ENCODE measurements at regions not wholly inside any gene's neighbourhood (a gene's known extent, or its start where the extent isn't known, plus 50 kb on each side); places are given as distances from the start of the nearest gene placed in this dataset.

DNA sequence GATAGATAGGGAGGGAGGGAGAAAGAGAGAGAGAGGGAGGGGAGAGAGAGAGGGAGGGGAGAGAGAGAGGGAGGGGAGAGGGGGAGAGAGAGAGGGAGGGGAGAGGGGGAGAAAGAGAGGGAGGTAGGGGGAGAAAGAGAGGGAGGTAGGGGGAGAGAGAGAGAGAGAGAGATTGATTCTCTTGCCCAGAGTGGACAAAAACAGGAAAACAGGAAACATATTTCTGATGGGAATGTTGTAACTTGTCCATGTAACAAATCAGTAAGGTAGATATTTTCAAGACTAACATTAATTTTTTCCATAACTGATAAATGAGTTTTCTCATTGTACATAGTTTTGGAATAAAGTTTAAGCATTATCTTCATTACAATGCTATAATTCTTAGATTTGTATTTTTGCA, 811.7 kb upstream of the GRAMD2B start:
- no peak for TF ChIP-seq FOS (IDR thresholded peaks at IDR 0.05; ENCODE audit: borderline replicate concordance, extremely low read depth, insufficient read length)
- TF ChIP-seq, protein P1, sequence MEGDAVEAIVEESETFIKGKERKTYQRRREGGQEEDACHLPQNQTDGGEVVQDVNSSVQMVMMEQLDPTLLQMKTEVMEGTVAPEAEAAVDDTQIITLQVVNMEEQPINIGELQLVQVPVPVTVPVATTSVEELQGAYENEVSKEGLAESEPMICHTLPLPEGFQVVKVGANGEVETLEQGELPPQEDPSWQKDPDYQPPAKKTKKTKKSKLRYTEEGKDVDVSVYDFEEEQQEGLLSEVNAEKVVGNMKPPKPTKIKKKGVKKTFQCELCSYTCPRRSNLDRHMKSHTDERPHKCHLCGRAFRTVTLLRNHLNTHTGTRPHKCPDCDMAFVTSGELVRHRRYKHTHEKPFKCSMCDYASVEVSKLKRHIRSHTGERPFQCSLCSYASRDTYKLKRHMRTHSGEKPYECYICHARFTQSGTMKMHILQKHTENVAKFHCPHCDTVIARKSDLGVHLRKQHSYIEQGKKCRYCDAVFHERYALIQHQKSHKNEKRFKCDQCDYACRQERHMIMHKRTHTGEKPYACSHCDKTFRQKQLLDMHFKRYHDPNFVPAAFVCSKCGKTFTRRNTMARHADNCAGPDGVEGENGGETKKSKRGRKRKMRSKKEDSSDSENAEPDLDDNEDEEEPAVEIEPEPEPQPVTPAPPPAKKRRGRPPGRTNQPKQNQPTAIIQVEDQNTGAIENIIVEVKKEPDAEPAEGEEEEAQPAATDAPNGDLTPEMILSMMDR (IDR thresholded peaks at IDR 0.05 in 2 of 3, conservative IDR thresholded peaks at IDR 0.05 in 1 of 3; ENCODE audit: control insufficient read depth in 2 of 3, extremely low read depth in 1 of 3, insufficient read depth in 1 of 3, low read depth in 3 of 3, low read length in 3 of 3): no peak
- TF ChIP-seq, protein P2, sequence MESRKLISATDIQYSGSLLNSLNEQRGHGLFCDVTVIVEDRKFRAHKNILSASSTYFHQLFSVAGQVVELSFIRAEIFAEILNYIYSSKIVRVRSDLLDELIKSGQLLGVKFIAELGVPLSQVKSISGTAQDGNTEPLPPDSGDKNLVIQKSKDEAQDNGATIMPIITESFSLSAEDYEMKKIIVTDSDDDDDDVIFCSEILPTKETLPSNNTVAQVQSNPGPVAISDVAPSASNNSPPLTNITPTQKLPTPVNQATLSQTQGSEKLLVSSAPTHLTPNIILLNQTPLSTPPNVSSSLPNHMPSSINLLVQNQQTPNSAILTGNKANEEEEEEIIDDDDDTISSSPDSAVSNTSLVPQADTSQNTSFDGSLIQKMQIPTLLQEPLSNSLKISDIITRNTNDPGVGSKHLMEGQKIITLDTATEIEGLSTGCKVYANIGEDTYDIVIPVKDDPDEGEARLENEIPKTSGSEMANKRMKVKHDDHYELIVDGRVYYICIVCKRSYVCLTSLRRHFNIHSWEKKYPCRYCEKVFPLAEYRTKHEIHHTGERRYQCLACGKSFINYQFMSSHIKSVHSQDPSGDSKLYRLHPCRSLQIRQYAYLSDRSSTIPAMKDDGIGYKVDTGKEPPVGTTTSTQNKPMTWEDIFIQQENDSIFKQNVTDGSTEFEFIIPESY (IDR thresholded peaks at IDR 0.05): no peak
- TF ChIP-seq, protein P3, sequence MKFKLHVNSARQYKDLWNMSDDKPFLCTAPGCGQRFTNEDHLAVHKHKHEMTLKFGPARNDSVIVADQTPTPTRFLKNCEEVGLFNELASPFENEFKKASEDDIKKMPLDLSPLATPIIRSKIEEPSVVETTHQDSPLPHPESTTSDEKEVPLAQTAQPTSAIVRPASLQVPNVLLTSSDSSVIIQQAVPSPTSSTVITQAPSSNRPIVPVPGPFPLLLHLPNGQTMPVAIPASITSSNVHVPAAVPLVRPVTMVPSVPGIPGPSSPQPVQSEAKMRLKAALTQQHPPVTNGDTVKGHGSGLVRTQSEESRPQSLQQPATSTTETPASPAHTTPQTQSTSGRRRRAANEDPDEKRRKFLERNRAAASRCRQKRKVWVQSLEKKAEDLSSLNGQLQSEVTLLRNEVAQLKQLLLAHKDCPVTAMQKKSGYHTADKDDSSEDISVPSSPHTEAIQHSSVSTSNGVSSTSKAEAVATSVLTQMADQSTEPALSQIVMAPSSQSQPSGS (IDR thresholded peaks at IDR 0.05; ENCODE audit: low read length): no peak
- TF ChIP-seq EZH2 (IDR thresholded peaks at IDR 0.05; ENCODE audit: borderline replicate concordance, control insufficient read depth, low read depth, low read length): no peak

All from GM12878 (cell line).